Activated CD8-positive, alpha-beta memory T cell treated with anti-CD3 and anti-CD28 coated beads for 36 hours (primary cell): ENCODE measurements at regions not wholly inside any gene's neighbourhood (a gene's known extent, or its start where the extent isn't known, plus 50 kb on each side); places are given as distances from the start of the nearest gene placed in this dataset.
"Not testable (repeated sequence)": the region's sequence is repeated elsewhere in the genome, so short reads cannot be mapped to it uniquely, and the experiment has no call there.

Source experiments
- CTCF ChIA-PET: fragments of 350-600 bp; sonication (Branson Sonifier 250); formaldehyde crosslinking; loops from one replicate; lab custom pipeline; 2021; ENCODE audit warnings: antibody characterized with exemption; lab: Charles Lee
- POLR2A ChIA-PET: fragments of 350-600 bp; sonication (Branson Sonifier 250); formaldehyde crosslinking; loops from one replicate; lab custom pipeline; 2021; ENCODE audit warnings: antibody characterized with exemption; lab: Charles Lee

DNA sequence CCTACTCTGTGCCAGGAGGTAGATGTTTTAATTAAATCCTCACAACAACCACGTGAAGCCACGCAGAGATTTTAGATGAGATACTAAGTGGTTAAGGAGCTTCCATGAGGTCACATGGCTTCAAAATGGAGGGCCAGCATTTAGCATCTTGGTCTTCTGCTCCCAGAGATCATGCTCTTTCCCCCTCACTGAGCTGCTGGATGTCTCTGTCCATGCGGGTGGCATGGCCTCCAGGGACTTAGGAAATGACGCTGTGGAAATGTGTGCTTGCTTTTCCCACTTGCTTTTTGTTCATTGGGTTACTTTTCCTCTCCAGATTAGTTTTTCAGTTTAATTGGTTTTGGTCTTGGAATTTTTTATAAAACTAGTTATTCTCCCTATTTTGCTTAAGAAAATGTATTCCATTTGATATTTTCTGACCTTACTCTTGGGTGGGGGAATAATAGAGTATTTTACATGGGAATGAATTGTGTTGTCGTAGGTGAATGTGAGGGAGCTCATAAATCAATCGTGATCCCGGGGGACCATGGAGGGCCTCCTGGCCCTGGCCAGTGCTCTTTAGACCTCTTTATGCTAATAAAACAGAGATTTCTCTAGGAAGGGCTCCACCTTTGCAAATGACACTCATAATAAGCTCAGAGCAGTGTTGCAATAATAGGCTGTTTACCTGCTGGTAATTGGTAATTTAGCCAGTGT is 376.0 kb upstream of the ONECUT1 start:
- ChIA-PET POLR2A (no interaction called here), CTCF (no interaction called here)

DNA sequence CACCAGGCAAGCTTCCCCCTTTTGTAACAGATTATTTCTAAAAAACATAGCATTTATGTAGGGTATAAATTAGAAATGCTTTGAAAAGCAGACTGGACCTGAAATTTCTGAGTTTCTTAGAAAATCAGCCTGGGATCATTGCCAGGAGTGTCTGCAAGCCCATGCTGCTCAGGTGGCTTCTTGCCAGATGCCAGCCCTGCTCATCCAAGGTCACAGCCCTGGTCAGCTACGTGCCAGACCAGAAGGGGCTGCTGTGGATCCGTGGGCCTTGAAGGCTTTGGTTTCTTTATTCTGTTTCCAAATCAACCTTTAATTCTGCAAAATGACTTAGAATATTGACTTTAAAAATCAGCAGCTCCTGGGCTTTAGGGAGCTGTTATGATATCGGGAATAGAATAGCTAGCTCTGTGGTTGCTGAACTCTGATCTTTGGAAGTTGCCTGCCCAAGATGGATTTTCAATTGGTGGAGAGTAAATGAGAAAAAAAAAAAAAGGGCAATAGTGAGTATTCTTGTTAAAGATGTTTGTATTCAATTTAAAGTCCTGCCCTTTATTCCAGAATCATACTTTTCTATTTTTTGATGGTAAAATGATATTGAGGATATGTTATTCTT is 370.1 kb upstream of the ONECUT1 start:
- ChIA-PET CTCF (no interaction called here), POLR2A (no interaction called here)

DNA sequence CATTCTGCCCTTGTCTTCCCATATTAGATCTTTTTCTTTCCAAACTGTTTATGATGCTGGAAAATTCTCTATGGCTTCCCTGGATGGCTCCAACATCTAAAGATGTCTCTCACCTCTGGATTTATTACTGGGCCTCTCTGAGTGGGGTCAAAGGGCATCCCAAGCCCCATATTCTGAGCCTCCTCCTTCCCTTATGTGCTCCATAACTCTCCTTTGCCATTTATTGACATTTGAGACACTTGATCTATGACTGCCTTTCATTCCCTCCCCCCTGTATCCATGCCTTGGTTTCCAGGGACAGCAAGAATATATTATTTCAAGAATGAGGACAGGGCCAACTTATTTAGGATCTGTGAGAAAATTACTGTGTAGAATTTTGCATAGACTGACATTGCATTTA is 369.3 kb upstream of the ONECUT1 start:
- CTCF ChIA-PET: no interaction called here
- POLR2A ChIA-PET: no interaction called here

DNA sequence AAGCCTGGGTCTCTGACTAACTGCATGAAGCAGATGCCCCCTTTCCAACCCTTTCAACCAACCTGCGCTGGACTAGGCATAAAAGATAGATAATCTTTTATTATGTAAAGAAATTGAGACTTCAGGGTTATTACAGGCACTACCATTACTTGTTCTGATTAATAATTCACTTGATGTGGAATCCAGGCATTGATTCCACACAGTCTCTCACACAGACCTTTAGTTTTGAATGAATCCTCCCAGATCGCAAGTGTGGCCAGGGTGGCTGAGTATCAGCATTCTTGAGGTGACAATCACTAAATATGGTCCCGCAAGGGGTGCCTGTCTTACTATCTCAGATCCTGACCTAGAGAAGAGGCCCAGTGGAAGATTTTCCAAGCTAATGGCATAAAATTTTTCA is 368.9 kb upstream of the ONECUT1 start:
- ChIA-PET POLR2A (no interaction called here), CTCF (no interaction called here)

DNA sequence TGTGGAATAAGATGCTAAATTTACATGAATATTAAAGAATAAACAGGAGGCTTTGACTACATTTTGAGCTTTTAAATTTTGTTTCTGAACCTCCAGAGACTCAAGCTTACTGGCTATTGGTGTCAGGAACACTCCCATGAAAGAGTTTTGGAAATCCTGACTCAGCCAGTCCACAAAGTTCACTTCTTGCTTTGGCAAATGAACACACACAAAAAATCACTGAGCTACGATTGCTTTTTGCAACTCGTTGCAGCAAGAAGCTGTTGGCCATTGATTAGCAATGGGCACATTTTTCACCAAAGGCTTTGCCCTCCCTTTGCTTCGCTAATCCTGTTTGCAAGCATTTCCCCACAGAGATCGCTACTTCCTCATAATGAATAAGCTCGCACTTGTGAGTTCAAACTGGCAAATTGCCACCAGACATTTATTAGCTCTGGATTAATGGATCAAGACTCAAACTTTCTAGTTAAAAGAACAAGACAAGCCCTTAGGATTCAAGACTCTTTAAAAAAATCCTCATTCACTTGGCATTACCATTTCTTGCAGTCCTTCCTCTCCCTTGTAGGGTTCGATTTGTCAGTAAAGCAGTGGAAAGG is 343.2 kb upstream of the ONECUT1 start:
- POLR2A ChIA-PET: no interaction called here
- CTCF ChIA-PET: no interaction called here

DNA sequence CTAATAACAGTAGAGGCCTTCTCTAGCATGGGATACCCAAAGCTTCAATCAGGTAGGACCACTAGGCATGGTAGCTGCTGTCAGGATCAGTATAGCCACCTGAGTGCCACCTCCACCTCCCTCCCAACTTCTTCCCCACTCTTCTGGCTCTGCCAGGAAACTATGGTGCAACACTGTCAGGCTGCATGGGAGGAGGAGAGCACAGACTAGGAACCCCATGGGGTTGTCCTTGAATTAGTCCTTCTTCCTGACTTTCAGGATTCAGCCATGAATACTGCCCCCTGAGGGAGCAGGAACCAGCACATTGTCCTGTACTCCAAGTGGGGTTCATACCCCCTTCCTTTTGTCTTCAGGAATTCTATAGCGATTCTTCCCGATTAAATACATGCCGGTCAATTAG is 340.8 kb upstream of the ONECUT1 start:
- CTCF ChIA-PET: no interaction called here
- POLR2A ChIA-PET: no interaction called here

DNA sequence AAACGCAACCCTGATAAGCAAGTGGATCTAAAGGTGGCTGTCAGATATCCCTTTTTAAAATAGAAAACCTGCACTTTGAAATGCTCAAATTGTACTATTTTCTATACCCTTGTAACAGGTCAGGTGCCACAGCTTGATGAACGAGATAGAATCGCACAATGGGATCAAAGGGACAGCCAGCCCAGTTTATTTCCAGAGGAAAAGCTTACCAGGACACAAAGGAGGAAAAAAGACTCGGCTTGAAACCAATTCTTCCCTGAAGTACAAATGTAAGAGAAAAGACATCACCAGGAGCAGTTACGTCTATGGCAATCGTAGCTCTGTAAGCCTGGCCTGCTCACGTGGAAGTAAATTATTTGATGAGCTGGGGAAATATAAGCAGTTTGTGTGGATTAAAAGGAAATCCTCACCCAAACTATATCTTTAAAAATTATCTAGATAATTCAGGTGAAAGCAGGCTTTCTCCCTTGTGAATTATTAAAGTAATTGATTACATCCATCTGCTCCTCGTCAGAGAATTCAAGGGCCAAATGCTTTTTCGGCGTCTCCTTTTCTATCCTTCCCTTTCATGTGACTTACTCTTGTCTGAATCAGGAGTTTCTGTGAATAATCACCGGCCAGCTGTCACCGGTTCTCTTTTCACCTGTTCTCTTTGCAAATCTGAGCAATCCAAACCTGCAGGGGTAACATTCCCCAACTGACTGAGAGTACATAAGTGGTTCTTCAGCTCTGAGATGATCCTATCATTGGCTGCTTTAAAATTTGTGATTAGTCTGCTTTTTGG is 339.2 kb upstream of the ONECUT1 start:
- ChIA-PET POLR2A (no interaction called here), CTCF (no interaction called here)

DNA sequence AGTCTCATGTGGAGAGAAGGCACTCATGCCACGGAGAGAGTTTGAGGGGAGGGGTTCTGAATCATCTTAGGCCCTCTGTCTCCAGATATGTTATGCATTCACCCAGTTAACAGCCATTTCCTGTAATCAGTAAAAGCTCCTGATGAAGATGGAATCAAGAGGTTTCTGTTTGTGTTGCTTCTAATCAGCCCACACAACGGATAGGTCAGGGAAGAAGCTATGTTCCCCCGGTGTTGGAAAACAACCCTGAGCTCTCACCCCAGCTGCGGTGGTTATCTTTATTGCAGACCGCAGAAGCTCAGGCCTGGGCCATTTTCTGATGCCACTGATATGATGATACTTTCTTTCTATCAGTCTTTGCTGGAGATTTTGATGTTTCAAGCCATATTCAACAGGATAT is 338.5 kb upstream of the ONECUT1 start:
- POLR2A ChIA-PET: no interaction called here
- CTCF ChIA-PET: no interaction called here

DNA sequence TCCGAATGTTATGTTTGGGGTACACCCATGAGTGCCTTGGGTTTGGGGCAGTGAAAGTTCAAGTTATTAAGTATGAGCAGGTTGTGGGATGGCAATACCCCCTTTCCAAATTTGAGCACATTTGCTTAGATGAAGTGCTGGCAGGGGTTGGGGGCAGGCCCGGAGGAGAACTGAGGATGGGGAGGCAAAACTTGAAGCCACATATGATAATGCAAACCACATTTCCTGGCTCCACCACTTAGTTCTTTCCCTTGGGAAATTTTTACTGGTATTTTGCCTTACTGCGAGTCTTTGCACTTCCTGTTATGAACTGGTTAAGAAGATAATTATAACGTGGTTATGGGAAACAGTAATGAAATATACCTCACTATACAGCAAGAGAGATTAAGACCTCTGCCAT is 336.0 kb upstream of the ONECUT1 start:
- POLR2A ChIA-PET: no interaction called here

DNA sequence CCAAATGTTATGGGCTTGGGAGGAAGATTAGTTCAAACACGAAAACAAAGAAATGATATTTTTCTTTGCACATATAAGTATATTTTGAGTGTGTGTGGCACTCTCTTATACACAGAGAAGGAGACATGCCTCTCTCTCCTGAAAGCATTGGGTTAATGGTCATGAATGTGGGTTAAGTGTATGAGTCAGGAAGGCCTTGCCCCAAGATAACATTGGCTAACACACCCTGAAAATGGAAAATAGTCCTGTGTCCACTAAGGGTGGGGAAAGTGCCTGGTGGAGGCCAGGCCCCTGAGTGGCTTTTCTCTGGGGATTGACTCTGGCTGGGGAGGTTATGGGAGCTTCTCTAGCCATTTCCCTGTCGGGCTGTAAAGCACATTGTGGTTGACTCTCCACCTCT is 332.7 kb upstream of the ONECUT1 start:
- CTCF ChIA-PET: no interaction called here
- POLR2A ChIA-PET: no interaction called here

More for the DNA sequence above, 336.0 kb upstream of the ONECUT1 start:
- CTCF ChIA-PET: no interaction called here

DNA sequence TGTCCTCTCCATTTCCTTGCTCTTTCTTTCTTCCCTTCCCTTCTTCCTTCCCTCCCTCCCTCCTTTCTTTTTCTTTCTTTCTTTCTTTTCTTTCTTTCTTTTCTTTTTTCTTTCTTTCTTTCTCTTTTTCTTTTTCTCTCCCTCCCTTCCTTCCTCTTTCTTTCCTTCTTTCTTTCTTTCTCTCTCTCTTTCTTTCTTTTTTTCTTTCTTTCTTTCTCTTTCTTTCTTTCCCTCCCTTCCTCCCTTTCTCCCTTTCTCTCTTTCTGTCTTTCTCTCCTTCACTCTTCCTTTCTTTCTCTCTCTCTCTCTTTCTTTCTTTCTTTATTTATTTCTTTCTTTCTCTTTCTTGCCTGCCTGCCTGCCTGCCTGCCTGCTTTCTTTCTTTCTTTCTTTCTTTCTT is 326.8 kb upstream of the ONECUT1 start:
- POLR2A ChIA-PET, CTCF ChIA-PET: not testable (repeated sequence)

DNA sequence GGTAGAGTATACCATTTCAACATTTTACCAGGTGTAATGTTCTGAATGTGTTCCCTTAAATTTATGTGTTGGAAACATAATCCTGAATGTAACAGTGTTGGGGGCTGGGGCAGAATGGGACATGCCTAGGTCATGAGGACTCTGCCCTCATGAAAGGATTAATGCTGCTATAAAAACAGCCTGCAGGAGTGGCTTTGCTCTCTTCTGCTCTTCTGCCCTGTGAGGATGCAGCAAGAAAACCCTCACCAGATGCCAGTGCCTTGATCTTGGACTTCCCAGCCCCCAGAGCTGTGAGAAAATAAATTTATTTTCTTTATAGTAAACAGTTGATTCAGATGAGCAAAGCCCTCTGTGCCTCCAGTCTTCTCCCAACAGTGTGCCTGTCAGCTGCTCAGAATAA is 326.0 kb upstream of the ONECUT1 start:
- ChIA-PET CTCF (no interaction called here), POLR2A (no interaction called here)

DNA sequence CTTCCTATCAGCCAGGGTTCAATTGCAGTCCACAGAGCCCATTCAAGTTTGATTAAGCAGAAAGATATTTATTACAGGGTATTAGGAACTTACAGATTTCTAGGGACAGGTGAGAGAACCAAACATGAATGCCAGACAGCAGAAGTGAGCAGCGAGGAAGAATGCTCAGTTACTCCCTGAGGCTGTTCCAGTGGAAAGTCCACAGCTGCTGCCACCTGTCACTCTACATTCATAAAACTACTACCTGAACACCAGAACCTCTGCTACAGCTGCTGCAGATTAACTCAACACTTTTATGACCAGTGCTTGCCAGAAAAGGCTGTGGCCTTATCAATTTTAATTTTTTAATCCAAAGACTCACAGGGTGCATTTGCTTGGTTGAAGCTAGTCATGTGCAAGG is 325.4 kb upstream of the ONECUT1 start:
- CTCF ChIA-PET: no interaction called here
- POLR2A ChIA-PET: no interaction called here

DNA sequence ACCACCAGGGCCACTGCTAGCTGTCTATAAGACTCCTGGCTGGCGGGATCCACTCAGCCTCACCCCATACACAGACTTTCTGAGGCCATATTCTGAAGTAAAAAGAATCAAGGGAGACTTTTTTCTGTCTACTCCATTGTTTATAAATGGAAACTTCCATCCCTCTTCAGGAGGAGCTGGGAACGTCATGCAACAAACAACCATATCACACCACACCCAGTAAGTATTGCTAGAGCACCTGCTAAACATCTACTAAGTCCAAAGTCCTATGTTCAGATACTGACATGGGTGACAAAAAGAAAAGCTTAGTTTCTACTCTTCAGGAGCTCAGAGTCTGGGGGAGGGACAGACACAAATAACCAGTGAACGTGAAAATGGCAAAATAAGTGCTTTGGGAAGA is 324.8 kb upstream of the ONECUT1 start:
- ChIA-PET POLR2A (no interaction called here), CTCF (no interaction called here)

DNA sequence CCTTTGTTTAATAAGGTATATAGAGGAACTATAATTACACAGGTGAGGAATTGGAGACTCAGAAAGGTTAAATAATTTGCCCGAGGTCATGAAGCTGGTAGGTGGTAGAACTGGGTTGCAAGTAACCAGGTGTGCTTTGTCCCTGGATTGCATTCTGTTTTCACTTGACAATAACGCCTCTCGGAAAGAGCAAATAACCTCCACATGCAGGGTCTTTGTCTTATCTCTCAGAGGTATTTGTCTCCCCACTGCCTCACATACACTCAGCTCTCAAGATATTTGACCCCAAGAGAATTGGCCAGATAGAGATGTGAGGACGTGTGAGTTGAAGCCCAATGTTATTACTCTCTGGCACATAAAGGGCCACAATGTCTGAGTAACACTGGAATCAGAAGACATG is 320.9 kb upstream of the ONECUT1 start:
- CTCF ChIA-PET: no interaction called here
- POLR2A ChIA-PET: no interaction called here

DNA sequence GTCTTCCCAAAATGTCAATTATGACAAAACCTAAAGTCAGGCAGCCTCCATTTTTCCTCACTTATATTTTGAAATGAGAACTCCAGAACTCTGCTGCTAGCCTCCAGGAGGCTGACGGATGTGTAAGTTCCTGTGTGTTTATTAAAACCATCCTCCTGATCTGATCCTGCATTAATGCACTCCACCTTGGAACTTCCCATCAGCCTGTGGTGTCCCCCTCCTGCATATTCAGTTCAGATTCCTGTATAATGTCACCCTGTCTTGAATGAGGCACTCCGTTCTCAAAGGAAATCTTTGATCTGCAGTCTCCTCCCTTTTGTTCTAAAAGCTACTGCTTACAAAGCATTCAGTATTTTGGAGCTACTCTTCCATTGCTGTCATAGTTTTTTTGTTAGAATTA is 318.2 kb upstream of the ONECUT1 start:
- POLR2A ChIA-PET: no interaction called here
- CTCF ChIA-PET: no interaction called here

DNA sequence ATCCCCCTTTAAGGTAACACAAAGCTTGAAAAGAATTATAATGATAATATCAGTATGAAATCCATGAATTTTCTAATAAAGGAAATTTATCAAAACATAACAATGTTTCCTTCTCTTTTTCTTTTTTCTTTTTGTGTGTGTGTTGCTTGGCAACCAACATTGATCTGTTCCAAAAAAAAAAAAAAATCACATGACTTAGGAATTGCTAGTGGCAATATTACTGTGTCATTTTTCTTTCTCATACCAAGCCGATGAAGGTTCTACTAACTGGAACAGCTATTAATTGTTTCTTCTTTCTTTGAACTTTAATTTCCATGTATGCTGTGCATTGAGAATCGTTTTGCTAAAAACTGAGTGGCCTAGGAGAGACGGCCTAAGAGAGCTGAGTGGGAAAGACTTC is 317.7 kb upstream of the ONECUT1 start:
- ChIA-PET POLR2A (no interaction called here), CTCF (no interaction called here)

DNA sequence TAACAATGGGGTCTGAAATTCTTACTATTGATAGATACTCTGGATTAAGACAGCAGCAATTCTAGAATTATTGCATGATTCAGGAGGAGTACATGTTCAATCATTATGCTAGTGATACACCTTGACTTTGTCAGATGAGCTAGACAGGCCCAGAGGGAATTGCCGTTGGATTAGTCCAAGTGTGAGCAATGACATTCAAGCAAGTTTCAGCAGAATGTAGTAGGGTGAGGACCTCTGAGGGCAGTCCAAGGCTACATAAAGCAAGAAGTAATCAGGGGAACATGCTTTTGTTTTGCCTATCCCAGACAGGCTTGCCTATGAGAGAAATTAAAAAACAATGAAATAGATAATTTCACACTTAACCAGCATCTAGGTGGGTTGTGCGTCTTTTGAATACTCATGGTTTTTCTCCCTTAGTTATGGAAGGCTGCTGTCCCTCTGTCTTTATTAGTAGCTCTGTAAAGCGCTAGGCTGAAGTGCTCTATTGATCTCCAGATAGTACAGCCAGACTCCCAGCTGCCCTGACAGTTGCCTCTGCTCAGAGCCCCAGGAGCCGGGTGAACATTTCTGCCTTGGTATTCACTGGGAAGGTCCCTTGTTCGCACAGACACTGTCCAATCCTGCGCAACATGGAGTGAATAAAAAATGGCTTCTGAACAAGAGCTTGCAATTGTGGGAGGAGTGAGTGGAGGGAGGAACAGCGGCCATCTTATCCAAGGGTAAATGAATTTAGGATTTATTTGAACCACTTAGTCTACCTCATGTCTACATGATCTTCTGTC is 316.6 kb upstream of the ONECUT1 start:
- POLR2A ChIA-PET: no interaction called here
- CTCF ChIA-PET: no interaction called here

DNA sequence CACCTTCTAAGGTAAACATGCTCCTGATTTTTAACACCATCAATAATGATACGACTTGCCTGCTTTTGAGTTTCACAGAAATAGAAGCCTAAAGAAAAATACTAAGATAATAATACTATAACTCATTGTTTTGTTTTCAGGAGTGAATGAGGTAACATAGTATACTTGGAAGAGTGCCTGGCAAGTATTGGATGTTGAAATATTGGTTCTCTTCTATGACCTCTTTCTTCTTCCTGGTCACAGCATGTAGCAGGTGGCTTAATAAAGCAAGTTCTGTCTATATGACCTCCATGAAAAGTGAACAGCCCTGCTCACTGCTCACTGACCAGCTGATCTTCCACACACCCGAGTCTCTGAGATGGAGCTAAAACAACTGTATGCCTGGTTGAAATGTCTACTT is 312.3 kb upstream of the ONECUT1 start:
- ChIA-PET POLR2A (no interaction called here), CTCF (no interaction called here)

DNA sequence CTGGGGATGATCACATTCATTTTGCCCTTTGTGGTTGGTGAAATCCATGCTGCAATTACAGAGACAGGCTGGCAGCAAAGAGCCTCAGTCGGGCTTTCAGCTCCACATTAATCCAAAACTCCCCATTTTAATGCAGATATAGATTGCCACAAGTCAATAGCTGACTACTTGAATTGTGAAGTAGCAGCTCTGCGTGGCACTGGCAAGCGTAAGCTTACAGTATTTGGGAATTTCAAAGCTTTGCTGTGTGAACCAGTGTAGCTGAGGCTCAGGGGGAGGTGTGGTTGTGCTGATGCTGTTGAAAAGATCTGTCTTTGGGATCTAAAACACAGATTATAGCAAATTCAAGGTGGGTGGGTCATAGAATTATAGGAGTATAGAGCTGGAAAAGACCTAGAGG is 290.3 kb upstream of the ONECUT1 start:
- POLR2A ChIA-PET: no interaction called here
- CTCF ChIA-PET: no interaction called here
